ENCODE measurements at regions not wholly inside any gene's neighbourhood (a gene's known extent, or its start where the extent isn't known, plus 50 kb on each side); places are given as distances from the start of the nearest gene placed in this dataset.
"Not testable (repeated sequence)": the region's sequence is repeated elsewhere in the genome, so short reads cannot be mapped to it uniquely, and the experiment has no call there.

DNA sequence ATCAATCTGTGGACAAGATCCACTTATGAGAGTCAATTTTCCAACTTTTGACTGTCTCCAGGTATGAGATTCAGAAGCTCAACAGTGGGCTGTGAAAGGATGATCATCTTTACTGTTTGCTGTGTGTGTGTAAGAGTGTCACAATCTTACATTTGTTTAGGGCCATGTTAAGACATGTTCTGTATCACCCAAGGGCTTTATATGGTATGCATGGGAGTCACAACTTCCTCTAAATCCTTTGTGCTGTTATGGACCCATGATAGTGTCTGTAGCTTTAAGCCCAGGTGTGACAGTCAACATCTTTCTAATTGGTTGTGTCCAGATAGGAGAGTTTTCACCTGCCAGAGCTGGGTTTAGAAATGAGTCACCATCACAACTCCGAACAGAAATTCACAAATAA is 70.2 kb downstream of the ZNF726 start:
- H3K4me3 ChIP-seq (ENCODE audit: control insufficient read depth, low read depth, low read length); DNase-seq (ENCODE audit: low read depth): not testable (repeated sequence)

DNA sequence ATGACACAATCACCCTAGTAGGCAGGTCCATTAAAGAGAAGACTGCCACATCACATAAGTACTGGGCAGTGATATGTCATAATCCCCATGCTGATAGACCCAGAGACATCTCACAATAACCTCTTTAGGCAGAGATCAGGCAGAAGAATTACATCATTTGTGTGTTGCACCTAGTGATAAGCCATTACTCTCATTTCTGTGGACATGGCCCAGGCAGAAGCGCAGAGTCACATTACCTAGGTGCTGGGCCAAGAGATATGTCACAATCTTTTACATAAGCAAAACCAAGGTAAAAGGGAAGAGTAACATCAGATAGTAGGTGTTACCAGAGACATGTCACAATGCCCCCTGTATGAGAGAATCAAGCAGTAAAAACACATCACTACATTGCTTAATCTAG is 71.9 kb downstream of the ZNF726 start:
- TF ChIP-seq, protein P1, sequence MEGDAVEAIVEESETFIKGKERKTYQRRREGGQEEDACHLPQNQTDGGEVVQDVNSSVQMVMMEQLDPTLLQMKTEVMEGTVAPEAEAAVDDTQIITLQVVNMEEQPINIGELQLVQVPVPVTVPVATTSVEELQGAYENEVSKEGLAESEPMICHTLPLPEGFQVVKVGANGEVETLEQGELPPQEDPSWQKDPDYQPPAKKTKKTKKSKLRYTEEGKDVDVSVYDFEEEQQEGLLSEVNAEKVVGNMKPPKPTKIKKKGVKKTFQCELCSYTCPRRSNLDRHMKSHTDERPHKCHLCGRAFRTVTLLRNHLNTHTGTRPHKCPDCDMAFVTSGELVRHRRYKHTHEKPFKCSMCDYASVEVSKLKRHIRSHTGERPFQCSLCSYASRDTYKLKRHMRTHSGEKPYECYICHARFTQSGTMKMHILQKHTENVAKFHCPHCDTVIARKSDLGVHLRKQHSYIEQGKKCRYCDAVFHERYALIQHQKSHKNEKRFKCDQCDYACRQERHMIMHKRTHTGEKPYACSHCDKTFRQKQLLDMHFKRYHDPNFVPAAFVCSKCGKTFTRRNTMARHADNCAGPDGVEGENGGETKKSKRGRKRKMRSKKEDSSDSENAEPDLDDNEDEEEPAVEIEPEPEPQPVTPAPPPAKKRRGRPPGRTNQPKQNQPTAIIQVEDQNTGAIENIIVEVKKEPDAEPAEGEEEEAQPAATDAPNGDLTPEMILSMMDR (conservative IDR thresholded peaks at IDR 0.05; ENCODE audit: control insufficient read depth, insufficient read depth, low read depth, low read length), result no peak
- DNase-seq (ENCODE audit: low read depth), result no peak
- H3K4me3 ChIP-seq (ENCODE audit: control insufficient read depth, low read depth, low read length), result no peak overlapping the region

DNA sequence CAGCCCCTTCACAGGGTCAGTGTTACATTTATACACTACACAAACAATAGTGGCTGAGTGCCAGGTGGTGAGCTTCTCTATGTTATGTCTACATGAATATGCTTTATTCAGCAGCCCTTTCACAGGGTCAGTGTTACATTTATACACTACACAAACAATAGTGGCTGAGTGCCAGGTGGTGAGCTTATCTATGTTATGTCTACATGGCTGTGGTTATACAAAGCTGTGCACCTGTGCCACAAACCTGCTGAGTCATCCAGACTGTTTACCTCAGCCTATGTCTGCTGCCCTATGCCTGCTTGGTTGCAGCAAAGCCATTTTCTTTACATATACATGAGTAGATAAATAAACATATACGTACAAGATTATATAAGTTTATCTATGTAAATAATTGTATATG is 76.5 kb downstream of the ZNF726 start:
- H3K4me3 ChIP-seq (ENCODE audit: control insufficient read depth, low read depth, low read length), result no peak overlapping the region
- TF ChIP-seq, protein P1 (conservative IDR thresholded peaks at IDR 0.05; ENCODE audit: control insufficient read depth, insufficient read depth, low read depth, low read length), result no peak
- DNase-seq (ENCODE audit: low read depth), result no peak

DNA sequence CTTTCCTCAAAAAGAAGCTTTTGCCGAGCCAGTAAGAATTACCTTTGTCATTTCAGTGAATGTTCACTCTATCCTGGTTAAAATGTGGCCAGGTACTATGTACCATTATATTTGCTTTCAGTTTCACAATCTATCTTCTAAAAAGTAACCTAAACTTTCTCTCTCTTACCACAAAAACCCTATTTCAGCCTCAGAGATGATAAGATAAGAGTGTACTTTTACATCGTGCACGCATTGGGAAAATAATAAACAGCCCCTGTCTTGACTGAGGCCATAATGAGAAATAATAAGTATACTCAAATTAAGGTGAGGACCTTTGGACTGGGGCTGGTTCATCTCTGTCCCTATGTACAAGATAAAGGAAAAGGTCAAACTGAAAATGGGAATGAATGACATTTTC is 77.7 kb downstream of the ZNF726 start:
- TF ChIP-seq, protein P1 (conservative IDR thresholded peaks at IDR 0.05; ENCODE audit: control insufficient read depth, insufficient read depth, low read depth, low read length), result no peak
- no peak overlapping the region for H3K4me3 ChIP-seq (ENCODE audit: control insufficient read depth, low read depth, low read length)
- DNase-seq (ENCODE audit: low read depth), result no peak

DNA sequence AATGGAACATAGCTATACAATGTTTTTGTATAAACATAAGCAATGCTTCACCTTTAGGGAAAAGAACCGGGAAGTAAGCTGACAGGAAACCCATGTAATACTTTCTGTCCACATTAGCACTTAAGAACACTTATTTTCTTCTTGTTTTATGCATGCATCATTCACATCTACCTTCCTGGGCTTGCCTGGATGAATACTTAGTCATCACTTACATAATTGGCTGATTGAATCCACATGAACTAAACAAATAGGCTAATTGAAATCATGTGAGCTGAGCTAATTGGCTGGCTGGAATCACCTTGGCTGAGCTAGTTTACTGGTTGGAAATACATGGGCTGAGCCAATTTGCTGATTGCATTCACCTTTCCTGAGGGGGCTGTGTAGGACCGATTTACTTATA is 78.8 kb downstream of the ZNF726 start:
- TF ChIP-seq, protein P1 (conservative IDR thresholded peaks at IDR 0.05; ENCODE audit: control insufficient read depth, insufficient read depth, low read depth, low read length), result no peak
- no peak for DNase-seq (ENCODE audit: low read depth)
- no peak overlapping the region for H3K4me3 ChIP-seq (ENCODE audit: control insufficient read depth, low read depth, low read length)

DNA sequence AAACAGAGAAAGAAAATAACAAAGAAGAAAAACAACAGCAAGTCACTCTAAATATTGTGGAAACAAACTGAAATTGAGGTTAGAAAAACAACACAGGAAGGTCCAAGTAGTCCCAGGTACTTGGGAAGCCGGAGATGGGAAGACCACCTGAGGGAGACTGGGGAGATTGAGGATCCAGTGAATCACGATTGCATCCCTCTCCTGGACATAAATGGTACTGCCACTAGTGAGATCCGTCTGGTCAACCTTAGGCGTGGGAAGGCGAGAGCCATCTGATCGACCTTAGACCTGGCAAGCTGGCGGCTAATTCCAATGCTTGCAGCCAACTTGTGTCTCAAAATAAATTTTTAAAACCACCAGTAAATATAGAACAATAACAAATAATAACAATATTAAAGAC is 81.9 kb downstream of the ZNF726 start:
- TF ChIP-seq, protein P1 (conservative IDR thresholded peaks at IDR 0.05; ENCODE audit: control insufficient read depth, insufficient read depth, low read depth, low read length), result peak; percentile 47
- DNase-seq (ENCODE audit: low read depth), result peak; percentile 19
- H3K4me3 ChIP-seq (ENCODE audit: control insufficient read depth, low read depth, low read length), result no peak overlapping the region

DNA sequence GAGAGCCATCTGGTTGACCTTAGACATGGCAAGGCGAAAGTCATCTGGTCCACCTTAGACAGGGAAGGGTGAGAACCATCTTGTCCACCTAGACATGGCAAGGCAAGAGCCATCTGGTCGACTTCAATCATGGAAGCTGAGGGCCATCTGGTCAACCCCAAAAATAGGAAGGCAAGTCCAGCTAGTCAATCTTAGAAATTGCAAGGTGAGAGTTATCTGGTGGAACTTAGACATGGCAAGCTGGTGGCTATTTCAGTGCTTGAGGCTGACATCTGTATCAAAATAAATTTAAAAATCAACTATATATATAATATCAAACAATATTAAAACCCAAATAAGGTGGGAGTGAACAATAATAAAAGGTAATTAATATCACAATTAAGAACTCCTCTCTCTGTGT is 83.9 kb downstream of the ZNF726 start:
- TF ChIP-seq, protein P1 (conservative IDR thresholded peaks at IDR 0.05; ENCODE audit: control insufficient read depth, insufficient read depth, low read depth, low read length), result no peak
- no peak for DNase-seq (ENCODE audit: low read depth)
- no peak overlapping the region for H3K4me3 ChIP-seq (ENCODE audit: control insufficient read depth, low read depth, low read length)
